ENCODE measurements at regions not wholly inside any gene's neighbourhood (a gene's known extent, or its start where the extent isn't known, plus 50 kb on each side); places are given as distances from the start of the nearest gene placed in this dataset.
"Not testable (repeated sequence)": the region's sequence is repeated elsewhere in the genome, so short reads cannot be mapped to it uniquely, and the experiment has no call there.

DNA sequence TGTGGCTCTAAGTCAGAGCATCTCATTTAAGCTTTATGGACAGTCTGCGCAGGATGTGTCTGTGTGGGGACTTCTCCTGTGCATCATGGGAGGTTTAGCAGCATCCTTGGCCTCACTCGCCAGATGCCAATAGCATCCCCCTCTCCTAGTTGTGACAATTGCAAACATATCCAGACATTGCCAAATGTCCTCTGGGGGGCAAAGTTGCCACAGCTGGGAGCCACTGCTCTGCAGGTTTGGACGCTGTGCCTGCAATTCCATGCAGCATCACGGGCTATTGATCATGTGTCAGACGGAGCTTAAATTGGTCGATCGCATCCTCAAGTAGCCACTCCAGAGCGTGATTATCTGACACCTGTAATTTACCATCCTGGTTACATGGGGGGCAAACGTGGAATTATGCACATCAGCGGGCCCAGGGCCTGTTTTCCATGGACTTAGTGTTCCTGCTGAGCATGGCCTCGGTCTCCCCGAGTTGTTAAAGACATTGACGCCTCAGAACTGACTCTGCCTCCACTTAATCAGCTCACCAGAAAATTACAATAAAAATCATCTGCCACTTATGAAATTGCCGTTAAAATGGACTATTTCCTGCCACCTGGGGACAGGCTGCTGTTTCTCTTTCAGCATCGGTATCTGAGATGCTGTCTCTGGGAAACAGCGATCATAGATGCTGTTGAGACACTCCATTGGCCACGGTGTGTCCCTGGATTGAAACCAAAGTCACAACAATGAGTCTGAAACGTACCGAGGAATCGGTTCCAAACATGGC lies 191.9 kb upstream of the SULF2 start:
- H3K4me3 Mint-ChIP-seq; H3K27ac Mint-ChIP-seq; H3K4me1 Mint-ChIP-seq (ENCODE audit: low read depth); H3K36me3 Mint-ChIP-seq (ENCODE audit: low read depth); H3K9me3 Mint-ChIP-seq: not testable (repeated sequence)
- peaks cover 15% of the 10 kb centered on the region for H3K27me3 Mint-ChIP-seq

DNA sequence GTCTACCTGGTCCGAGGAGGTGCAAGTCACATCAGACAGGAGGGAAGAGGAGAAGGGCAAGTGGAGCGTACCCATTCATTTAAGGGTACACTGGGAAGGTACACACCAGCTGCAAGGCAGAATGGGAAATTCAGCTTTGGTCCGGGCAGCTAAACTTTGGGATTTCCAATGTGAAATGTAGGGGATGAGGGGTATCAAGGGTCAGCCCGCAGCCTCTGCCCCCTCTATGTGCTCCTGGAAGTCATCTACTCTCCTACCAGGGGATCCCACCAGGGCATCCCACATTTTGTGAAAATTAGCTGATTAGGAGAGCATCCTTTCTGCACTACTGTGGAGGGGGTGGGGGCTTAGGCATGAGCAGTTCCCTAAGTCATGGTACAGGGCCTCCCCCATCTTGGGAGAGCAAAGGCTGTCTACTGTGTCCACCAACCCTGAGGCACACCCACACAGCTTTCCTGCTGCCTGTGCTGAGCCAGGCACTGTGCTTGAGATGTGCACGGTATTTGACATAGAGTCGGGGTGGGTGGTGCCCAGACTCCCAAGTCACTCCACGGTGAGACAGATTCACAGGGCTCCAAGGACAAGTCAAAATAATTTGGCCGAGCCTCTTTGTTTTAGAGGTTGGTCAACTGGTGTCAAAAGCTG lies 189.1 kb upstream of the SULF2 start:
- H3K36me3 Mint-ChIP-seq (ENCODE audit: low read depth) = no peaks in the 10 kb centered on the region

DNA sequence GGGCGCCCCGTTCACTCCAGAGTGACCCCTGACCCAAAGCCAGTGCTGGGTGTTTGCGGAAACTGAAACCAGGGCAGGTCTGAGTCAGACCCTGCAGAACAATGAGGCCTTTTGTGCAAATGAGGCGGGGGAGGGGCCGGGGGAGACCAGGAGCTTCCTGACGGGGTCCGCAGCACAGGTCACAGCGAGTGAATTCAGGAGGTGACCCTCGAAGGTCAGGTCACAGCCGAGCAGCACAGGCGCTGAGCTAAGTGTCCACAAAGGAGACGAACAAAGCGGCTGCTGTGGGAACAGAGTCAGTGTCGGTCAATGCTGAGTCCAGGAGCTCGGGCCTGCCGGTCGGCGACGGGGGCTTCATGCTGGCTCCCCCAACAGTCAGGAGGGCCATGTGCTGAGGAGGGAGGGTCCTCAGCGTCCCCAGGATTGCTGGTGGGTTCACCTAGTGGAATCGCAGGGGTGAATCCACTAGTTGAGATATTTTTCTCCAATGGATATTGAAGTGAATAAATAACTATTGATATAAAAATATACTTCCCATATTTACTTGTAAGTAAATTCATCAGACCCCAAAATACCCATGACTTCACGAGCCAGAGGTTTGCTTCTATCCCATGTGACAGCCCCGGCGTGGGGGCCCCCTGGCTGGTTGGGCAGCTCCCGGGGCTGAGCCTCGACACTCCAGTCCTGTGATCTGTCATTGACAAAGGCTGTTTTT lies 188.4 kb upstream of the SULF2 start:
- Mint-ChIP-seq H3K27ac (no peak overlapping the region), H3K9me3 (no peaks in the 10 kb centered on the region), H3K4me1 (ENCODE audit: low read depth) (peaks cover 7% of the 10 kb centered on the region), H3K4me3 (no peak overlapping the region), H3K36me3 (ENCODE audit: low read depth) (no peaks in the 10 kb centered on the region), H3K27me3 (peaks cover 10% of the 10 kb centered on the region)

More for the DNA sequence above, 189.1 kb upstream of the SULF2 start:
- peaks cover 7% of the 10 kb centered on the region for H3K4me1 Mint-ChIP-seq (ENCODE audit: low read depth)
- no peak overlapping the region for H3K27ac Mint-ChIP-seq
- no peaks in the 10 kb centered on the region for H3K9me3 Mint-ChIP-seq
- H3K27me3 Mint-ChIP-seq = peaks cover 15% of the 10 kb centered on the region
- H3K4me3 Mint-ChIP-seq = no peak overlapping the region

DNA sequence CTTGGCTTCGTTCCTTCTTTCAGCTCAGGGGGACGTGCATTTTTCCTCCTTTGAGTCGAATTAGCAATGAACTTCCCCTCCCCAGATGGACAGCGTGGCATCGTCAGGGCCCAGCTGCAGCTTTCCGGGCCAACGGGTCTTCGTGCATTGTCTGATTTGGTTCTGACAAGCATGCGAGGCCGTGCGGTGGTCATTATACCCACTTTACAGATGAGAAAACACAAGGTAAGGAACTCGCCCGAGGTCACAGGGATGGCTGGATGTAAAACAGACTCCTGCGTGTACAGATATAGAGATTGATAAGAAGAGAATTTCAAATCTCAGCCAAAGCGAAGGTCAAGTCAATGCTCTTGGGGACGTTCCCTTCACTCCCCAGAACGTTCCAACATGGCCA lies 187.6 kb upstream of the SULF2 start:
- no peak overlapping the region for H3K27ac Mint-ChIP-seq

DNA sequence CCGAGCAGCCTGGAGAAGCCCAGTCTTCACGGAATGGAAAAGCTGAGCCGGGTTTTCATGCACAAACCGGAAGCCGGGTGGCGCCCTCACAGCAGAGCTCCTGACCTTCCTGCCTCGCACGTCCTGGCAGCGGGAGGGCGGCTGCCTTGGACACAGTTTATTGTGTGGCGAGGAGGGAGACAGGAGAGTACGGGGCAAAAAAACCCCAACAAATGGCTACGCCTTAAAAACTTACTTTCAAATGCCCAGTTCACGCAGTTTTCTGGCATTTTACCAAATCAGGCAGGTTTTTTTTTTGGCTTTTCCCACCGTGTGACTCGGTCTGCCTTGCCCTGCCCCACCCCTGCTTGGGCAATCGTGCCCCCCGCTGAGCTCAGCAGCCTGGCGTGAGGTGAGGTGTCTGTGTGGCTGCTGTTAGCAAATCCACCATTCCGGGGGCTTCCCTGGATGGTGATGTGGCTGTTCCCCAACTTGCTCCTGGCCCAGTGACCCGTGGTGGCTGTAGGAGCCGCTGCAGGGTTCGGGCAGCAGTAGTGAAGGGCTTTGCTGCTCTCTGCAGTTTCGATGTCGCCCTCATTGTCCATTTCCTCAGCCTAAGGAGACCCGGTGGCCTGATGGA lies 187.1 kb upstream of the SULF2 start:
- H3K36me3 Mint-ChIP-seq (ENCODE audit: low read depth); H3K4me1 Mint-ChIP-seq (ENCODE audit: low read depth); H3K9me3 Mint-ChIP-seq; H3K4me3 Mint-ChIP-seq; H3K27me3 Mint-ChIP-seq: not testable (repeated sequence)
- peak overlapping the region; percentile 28 for H3K27ac Mint-ChIP-seq

More for the DNA sequence above, 187.6 kb upstream of the SULF2 start:
- Mint-ChIP-seq H3K4me1 (ENCODE audit: low read depth) (peaks cover 4% of the 10 kb centered on the region), H3K4me3 (no peak overlapping the region), H3K27me3 (peaks cover 10% of the 10 kb centered on the region), H3K9me3 (no peaks in the 10 kb centered on the region), H3K36me3 (ENCODE audit: low read depth) (no peaks in the 10 kb centered on the region)

DNA sequence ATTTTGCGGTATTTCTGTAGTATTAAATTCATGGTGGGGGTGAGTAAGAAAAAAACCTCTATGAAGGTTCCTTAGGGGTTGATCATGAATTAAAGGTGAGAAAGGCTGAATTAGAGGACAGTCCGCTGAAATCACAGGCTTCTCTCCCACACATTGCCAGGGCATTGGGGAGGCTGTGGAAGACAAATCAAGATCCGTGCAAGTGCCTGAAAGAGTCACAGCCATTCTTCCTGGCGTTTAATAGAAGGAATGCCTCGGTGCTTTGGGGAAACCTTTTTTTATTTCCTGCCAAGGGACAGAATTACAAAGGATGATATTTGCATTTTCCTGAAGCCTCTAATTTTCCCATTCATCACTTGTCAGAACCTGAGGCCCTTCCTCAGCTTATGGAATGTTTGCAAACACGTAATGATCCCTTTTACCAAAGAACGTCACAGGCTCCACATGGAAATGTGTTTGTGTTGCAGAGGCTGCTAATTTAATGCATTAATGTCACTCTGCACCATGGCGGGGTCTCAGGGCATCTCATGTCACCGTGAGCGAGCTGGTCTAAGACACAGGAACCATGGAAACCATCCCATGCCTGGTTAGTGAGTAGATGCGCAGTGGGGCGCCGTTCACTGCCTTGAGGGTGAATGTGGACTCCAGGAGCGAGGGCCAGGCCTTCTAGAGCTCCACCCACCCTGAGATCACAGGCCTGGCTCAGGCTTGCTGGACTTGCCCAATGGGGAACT lies 185.9 kb upstream of the SULF2 start:
- Mint-ChIP-seq H3K27ac (no peak overlapping the region), H3K4me1 (ENCODE audit: low read depth) (peaks cover 4% of the 10 kb centered on the region)

DNA sequence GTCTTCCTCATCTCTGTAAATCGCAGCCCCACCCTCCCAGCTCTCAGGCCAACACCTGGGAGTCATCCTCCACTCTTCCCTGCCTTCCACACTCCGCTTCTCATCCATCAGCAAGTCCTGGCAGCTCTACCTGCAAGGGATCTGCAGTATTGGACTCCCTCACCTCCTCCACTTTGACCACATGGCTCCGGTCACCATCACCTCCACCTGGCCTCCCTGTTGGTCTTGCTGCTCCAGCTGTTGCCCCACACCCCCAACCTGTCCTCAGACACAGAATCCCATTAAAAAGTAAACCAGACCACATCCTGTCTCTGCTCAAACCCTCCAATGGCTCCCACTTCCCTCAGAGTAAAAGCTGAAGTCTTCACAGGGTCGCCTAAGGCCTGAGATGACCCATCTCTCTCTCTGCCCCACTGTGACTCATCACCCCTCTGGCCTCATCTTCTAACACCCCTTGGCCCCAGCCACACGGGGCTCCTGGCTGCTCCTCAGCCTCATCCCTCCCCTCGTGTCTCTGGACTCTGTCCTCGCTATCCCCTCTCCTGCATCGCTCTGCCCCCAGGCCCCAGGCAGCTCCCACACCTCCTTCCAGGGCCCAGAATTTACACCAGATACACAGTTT lies 185.1 kb upstream of the SULF2 start:
- H3K27ac Mint-ChIP-seq = no peak overlapping the region
- peaks cover 2% of the 10 kb centered on the region for H3K4me1 Mint-ChIP-seq (ENCODE audit: low read depth)
- peaks cover 5% of the 10 kb centered on the region for H3K27me3 Mint-ChIP-seq
- H3K9me3 Mint-ChIP-seq = no peaks in the 10 kb centered on the region
- H3K36me3 Mint-ChIP-seq (ENCODE audit: low read depth) = no peaks in the 10 kb centered on the region
- H3K4me3 Mint-ChIP-seq = no peak overlapping the region

More for the DNA sequence above, 185.9 kb upstream of the SULF2 start:
- H3K36me3 Mint-ChIP-seq (ENCODE audit: low read depth) = no peaks in the 10 kb centered on the region
- no peak overlapping the region for H3K4me3 Mint-ChIP-seq
- peaks cover 5% of the 10 kb centered on the region for H3K27me3 Mint-ChIP-seq
- no peaks in the 10 kb centered on the region for H3K9me3 Mint-ChIP-seq

DNA sequence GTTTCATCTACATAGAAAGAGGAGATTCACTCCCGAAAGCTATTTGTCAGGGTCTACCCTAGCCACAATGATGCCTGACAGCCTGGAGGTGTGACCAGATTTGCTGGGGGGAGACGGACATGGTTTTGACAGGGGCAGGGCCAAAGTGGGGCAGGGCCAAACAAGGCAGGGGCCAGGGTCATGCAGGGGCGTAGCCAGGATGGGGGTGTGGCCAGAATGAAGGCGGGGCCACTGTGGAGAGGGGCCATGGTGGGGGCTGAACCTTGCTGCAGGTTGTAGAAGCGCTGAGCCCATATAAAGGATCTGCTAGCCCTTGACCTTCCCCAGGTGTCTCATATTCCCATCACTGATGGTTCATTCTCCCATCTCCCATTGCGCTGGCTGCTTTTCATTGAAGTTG lies 184.1 kb upstream of the SULF2 start:
- Mint-ChIP-seq H3K27me3 (peaks cover 5% of the 10 kb centered on the region), H3K4me1 (ENCODE audit: low read depth) (no peaks in the 10 kb centered on the region), H3K27ac (no peak overlapping the region), H3K9me3 (no peaks in the 10 kb centered on the region), H3K36me3 (ENCODE audit: low read depth) (no peaks in the 10 kb centered on the region), H3K4me3 (no peak overlapping the region)

DNA sequence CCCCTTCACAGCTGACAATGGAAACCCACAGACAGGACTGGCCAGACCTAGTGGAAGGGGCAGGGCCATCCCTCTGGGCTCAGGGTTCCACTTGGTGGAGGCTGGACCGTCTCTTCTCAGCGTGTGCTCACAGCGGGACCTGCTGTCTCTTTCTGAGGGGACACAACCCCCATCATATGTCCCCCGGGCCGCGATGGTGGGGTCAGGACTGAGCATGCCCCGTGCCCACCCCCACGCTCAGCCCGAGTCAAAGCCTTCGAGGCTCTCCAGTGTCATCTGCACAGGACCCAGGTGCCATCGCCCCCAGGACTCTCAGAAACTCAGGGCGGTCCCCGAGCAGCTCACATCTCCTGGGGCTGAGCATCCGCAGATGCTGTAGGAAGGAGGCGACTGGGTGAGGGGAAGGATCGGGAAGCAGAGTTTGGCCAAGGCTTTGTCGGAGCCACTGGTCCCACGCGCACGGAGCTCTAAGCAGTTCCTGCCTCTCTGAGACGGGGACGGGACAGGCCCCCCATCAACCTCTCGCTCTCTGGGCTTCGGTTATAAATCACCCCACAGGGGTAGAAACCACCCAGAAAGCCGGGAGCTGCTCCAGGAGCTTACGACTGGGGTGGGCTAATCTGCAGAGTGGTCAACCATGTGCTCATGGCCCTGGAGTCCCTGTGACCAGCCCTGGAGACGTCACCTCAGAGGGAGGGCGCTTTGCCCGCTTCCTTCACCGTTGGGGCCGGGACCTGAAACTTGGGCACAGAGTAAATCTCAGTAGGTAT lies 183.4 kb upstream of the SULF2 start:
- Mint-ChIP-seq H3K27ac (no peak overlapping the region), H3K4me1 (ENCODE audit: low read depth) (no peaks in the 10 kb centered on the region), H3K36me3 (ENCODE audit: low read depth) (no peaks in the 10 kb centered on the region), H3K4me3 (no peak overlapping the region), H3K9me3 (no peaks in the 10 kb centered on the region), H3K27me3 (peaks cover 5% of the 10 kb centered on the region)

DNA sequence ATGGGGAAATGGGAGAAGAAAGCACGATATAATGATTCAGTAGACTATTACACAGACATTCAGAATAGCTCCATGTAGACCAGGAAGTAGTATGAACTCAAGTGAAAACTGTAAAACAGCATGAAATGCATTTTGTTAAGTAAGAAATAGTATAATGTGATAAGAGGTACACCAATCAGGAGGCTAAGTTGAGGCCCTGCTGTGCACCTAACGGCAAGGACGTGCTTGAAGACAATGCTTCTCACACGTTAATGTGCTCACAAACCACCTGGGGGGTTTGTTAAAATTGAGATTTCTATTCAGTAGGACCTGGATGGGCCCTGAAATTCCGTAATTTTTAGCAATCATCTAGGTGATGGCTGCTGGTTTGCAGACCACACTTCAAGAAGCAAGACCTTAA lies 178.9 kb upstream of the SULF2 start:
- H3K4me1 Mint-ChIP-seq (ENCODE audit: low read depth) = no peaks in the 10 kb centered on the region
- H3K27ac Mint-ChIP-seq = no peak overlapping the region

DNA sequence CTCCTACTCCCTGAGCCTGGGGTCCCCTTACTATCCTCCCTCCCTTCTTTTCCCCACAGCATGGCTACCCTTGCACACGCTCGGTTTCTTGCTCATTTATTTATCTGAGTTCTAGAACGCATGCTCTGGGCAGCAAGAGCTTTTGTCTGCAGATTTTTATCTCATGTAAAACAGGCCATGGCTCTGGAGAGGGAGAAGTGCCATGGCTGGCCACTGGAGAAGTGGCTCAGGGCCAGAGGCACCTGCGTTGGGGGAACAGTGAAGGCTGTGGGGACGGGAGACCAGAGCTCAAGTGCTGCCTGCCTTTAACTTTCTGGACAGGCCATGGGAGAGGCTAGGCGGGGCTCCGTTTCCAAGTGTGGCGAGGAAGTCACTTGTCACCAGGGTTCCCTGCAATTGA lies 177.7 kb upstream of the SULF2 start:
- H3K4me3 Mint-ChIP-seq = no peak overlapping the region
- no peak overlapping the region for H3K27ac Mint-ChIP-seq
- H3K9me3 Mint-ChIP-seq = no peaks in the 10 kb centered on the region
- H3K36me3 Mint-ChIP-seq (ENCODE audit: low read depth) = no peaks in the 10 kb centered on the region
- H3K27me3 Mint-ChIP-seq = no peaks in the 10 kb centered on the region
- H3K4me1 Mint-ChIP-seq (ENCODE audit: low read depth) = no peaks in the 10 kb centered on the region

More for the DNA sequence above, 178.9 kb upstream of the SULF2 start:
- Mint-ChIP-seq H3K27me3 (no peaks in the 10 kb centered on the region), H3K36me3 (ENCODE audit: low read depth) (no peaks in the 10 kb centered on the region), H3K4me3 (no peak overlapping the region), H3K9me3 (no peaks in the 10 kb centered on the region)

DNA sequence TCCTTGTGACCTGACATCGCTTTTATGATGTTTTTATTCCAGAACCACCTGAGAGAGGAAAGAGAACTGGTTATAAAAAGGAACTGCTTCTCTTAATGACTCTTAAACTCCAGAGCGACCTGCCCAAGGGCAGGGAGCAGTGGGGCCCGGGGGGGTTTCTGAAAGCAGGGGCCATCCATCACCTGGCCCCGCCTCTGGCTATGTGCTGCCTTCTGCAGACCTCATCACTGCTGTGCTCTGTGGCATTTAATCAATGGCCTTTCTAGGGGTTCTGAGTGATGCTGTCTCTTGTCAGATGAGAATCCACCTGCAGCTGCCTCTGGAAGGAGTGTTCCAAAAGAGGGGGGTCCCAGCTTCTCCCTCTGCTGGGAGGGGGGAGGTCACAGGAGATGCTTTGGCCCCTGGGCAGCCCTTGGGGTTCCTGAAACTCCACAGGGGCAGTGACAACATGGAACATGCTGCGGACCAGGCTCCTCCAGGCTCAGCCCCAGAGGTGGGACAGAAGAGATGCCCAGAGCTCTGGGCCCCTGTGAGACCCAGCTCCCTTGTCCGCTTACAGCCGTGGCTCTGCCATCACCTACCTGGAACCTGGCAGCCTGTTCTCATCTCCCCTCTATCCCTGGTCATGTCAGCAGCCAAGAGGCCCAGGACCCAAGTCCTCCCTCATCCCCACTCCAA lies 177.1 kb upstream of the SULF2 start:
- H3K4me3 Mint-ChIP-seq = no peak overlapping the region

DNA sequence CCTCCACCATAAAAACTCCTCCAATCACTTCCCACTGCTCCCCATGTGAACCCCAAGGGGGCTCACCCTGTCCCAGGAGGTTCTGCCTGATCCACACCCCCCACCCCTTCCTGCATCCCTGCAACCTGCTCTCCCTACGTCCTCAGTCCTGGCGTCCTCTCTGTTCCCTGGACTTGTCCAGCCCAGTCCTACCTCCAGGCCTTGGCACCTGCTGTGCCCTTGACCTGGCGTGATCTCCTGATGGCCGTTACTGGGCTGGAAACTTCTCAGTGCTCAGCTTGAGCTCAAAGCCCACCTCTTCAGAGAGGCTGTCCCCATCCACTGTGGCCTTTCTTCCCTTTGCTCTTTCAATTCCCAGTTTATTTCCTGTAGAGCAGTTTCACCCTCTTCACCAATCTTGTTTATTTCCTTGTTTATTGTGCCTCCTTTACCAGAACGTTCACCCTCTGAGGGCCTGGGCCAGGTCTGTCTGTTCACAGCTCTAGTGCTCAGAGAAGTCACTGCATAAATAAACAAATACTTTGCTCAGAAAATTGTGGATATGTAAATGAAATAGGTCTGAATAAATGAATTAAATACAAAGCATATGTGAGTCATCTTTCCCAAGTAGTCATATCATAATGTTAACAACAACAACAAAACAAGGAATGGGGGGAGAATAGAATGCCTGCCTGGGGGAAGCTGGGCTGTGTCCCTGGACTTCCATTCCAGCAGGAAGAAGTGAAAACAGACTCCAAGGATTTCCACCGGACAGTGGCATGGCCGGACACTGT lies 175.7 kb upstream of the SULF2 start:
- H3K27me3 Mint-ChIP-seq = no peaks in the 10 kb centered on the region
- H3K36me3 Mint-ChIP-seq (ENCODE audit: low read depth) = no peaks in the 10 kb centered on the region
- no peaks in the 10 kb centered on the region for H3K4me1 Mint-ChIP-seq (ENCODE audit: low read depth)
- H3K4me3 Mint-ChIP-seq = no peak overlapping the region
- no peak overlapping the region for H3K27ac Mint-ChIP-seq
- no peaks in the 10 kb centered on the region for H3K9me3 Mint-ChIP-seq

More for the DNA sequence above, 177.1 kb upstream of the SULF2 start:
- H3K27ac Mint-ChIP-seq = no peak overlapping the region
- H3K27me3 Mint-ChIP-seq = no peaks in the 10 kb centered on the region
- H3K36me3 Mint-ChIP-seq (ENCODE audit: low read depth) = no peaks in the 10 kb centered on the region
- H3K9me3 Mint-ChIP-seq = no peaks in the 10 kb centered on the region
- no peaks in the 10 kb centered on the region for H3K4me1 Mint-ChIP-seq (ENCODE audit: low read depth)
